H9 (cell line): ENCODE measurements at regions not wholly inside any gene's neighbourhood (a gene's known extent, or its start where the extent isn't known, plus 50 kb on each side); places are given as distances from the start of the nearest gene placed in this dataset.

Source experiments
- DNase-seq: peaks from one replicate; pipeline ENCODE4 v3.0.0-alpha.2; 2017
- H2AFZ ChIP-seq: one replicate; pipeline ENCODE4 v1.6.1; 2013; ENCODE audit warnings: mild to moderate bottlenecking, low read length, control low read depth, moderate library complexity
- H2AK5ac ChIP-seq: 2 replicates; pipeline ENCODE4 v1.6.1; 2013; ENCODE audit warnings: low read length, control low read depth, mixed read lengths; ENCODE audit not compliant: insufficient read length
- H2BK120ac ChIP-seq: one replicate; pipeline ENCODE4 v1.6.1; 2013; ENCODE audit warnings: low read depth, mild to moderate bottlenecking, low read length, control low read depth, inconsistent platforms; ENCODE audit not compliant: poor library complexity, severe bottlenecking
- H2BK12ac ChIP-seq: 2 replicates; pipeline ENCODE4 v1.6.1; 2013; ENCODE audit warnings: low read length, control low read depth, mixed read lengths, low read depth; ENCODE audit not compliant: insufficient read length
- H2BK15ac ChIP-seq: 2 replicates; pipeline ENCODE4 v1.6.1; 2013; ENCODE audit warnings: low read depth, low read length, control low read depth
- H2BK20ac ChIP-seq: one replicate; pipeline ENCODE4 v1.6.1; 2013; ENCODE audit warnings: low read depth, mild to moderate bottlenecking, low read length, control low read depth, inconsistent platforms; ENCODE audit not compliant: poor library complexity, severe bottlenecking
- H2BK5ac ChIP-seq: 2 replicates; pipeline ENCODE4 v1.6.1; 2013; ENCODE audit warnings: low read length, control low read depth, mixed read lengths; ENCODE audit not compliant: insufficient read length
- H3K14ac ChIP-seq: 2 replicates; pipeline ENCODE4 v1.6.1; 2013; ENCODE audit warnings: low read length, control low read depth; ENCODE audit not compliant: insufficient read depth
- H3K18ac ChIP-seq: 2 replicates; pipeline ENCODE4 v1.6.1; 2013; ENCODE audit warnings: low read depth, mild to moderate bottlenecking, mixed read lengths, low read length, control low read depth; ENCODE audit not compliant: insufficient read length
- H3K23ac ChIP-seq: 2 replicates; pipeline ENCODE4 v1.6.1; 2013; ENCODE audit warnings: low read length, control low read depth, mixed read lengths, low read depth; ENCODE audit not compliant: insufficient read length
- H3K23me2 ChIP-seq: 2 replicates; pipeline ENCODE4 v1.6.1; 2013; ENCODE audit warnings: low read depth, mild to moderate bottlenecking, mixed read lengths, low read length, control low read depth; ENCODE audit not compliant: insufficient read length, poor library complexity, severe bottlenecking
- H3K27ac ChIP-seq: 2 replicates; pipeline ENCODE4 v1.5.1; 2013; ENCODE audit warnings: low read length, control low read depth, mixed read lengths, low read depth; ENCODE audit not compliant: insufficient read length
- H3K27me3 ChIP-seq: 2 replicates; pipeline ENCODE4 v1.6.1; 2013; ENCODE audit warnings: low read length, control low read depth, inconsistent platforms; ENCODE audit not compliant: insufficient read depth
- H3K4ac ChIP-seq: 2 replicates; pipeline ENCODE4 v1.6.1; 2013; ENCODE audit warnings: low read depth, mild to moderate bottlenecking, control low read depth, inconsistent platforms, low read length, moderate library complexity
- H3K4me1 ChIP-seq: 2 replicates; pipeline ENCODE4 v1.6.1; 2013; ENCODE audit warnings: low read length, control low read depth, inconsistent platforms; ENCODE audit not compliant: insufficient read depth
- H3K4me2 ChIP-seq: 2 replicates; pipeline ENCODE4 v1.6.1; 2013; ENCODE audit warnings: low read length, control low read depth, mixed read lengths; ENCODE audit not compliant: insufficient read length, insufficient read depth
- H3K56ac ChIP-seq: 2 replicates; pipeline ENCODE4 v1.6.1; 2013; ENCODE audit warnings: low read depth, mild to moderate bottlenecking, mixed read lengths, low read length, control low read depth; ENCODE audit not compliant: insufficient read length
- H3K79me1 ChIP-seq: 2 replicates; pipeline ENCODE4 v1.6.1; 2013; ENCODE audit warnings: low read depth, mild to moderate bottlenecking, moderate library complexity, low read length, control low read depth, inconsistent platforms; ENCODE audit not compliant: insufficient read depth, poor library complexity, severe bottlenecking
- H3K79me2 ChIP-seq: 2 replicates; pipeline ENCODE4 v1.6.1; 2013; ENCODE audit warnings: low read length, control low read depth, inconsistent platforms; ENCODE audit not compliant: insufficient read depth
- H3K9ac ChIP-seq: 2 replicates; pipeline ENCODE4 v1.6.1; 2013; ENCODE audit warnings: low read length, control low read depth, mixed read lengths; ENCODE audit not compliant: insufficient read length; ENCODE audit errors: extremely low read depth
- H3K9me3 ChIP-seq: one replicate; pipeline ENCODE4 v1.6.1; 2013; ENCODE audit warnings: low read depth, low read length, inconsistent platforms; ENCODE audit not compliant: control insufficient read depth
- H3T11ph ChIP-seq: one replicate; pipeline ENCODE4 v1.6.1; 2013; ENCODE audit warnings: mild to moderate bottlenecking, low read length, control low read depth, inconsistent platforms
- H4K20me1 ChIP-seq: one replicate; pipeline ENCODE4 v1.6.1; 2013; ENCODE audit not compliant: control insufficient read depth, insufficient read length, insufficient read depth
- H4K5ac ChIP-seq: 2 replicates; pipeline ENCODE4 v1.6.1; 2013; ENCODE audit warnings: low read depth, mild to moderate bottlenecking, mixed read lengths, low read length, control low read depth; ENCODE audit not compliant: insufficient read length
- H4K8ac ChIP-seq: replicated peaks from 2 replicates; pipeline ENCODE4 v1.6.1; 2013; ENCODE audit warnings: low read length, control low read depth, mixed read lengths, low read depth; ENCODE audit not compliant: insufficient read length
- H4K91ac ChIP-seq: 2 replicates; pipeline ENCODE4 v1.6.1; 2013; ENCODE audit warnings: low read depth, mild to moderate bottlenecking, moderate library complexity, mixed read lengths, low read length, control low read depth; ENCODE audit not compliant: insufficient read length
- H3K27ac Mint-ChIP-seq, 3 experiments: 2 replicates in 2 of 3; 3 replicates in 1 of 3; pipeline ENCODE4 v1.8.0; 2020 to 2021; ENCODE audit warnings: mixed read lengths in 3 of 3, mild to moderate bottlenecking in 1 of 3, moderate library complexity in 1 of 3
- H3K27me3 Mint-ChIP-seq: 2 replicates; pipeline ENCODE4 v1.8.0; 2021; ENCODE audit warnings: low read depth, mild to moderate bottlenecking, moderate library complexity, mixed read lengths
- H3K36me3 Mint-ChIP-seq, 3 experiments: 2 replicates in 2 of 3; 3 replicates in 1 of 3; pipeline ENCODE4 v1.8.0; 2020 to 2021; ENCODE audit warnings: low read depth in 3 of 3, mixed read lengths in 3 of 3; ENCODE audit not compliant: insufficient read depth in 1 of 3
- H3K4me1 Mint-ChIP-seq, 2 experiments: 2 replicates each; pipeline ENCODE4 v1.8.0; 2020; ENCODE audit warnings: mixed read lengths in 2 of 2
- H3K4me3 Mint-ChIP-seq, 2 experiments: 2 replicates in 1 of 2; 3 replicates in 1 of 2; pipeline ENCODE4 v1.8.0; 2020 to 2021; ENCODE audit warnings: mild to moderate bottlenecking in 2 of 2, mixed read lengths in 2 of 2, moderate library complexity in 1 of 2
- H3K9me3 Mint-ChIP-seq, 2 experiments: 2 replicates in 1 of 2; 3 replicates in 1 of 2; pipeline ENCODE4 v1.8.0; 2020; ENCODE audit warnings: mild to moderate bottlenecking in 2 of 2, mixed read lengths in 2 of 2, moderate library complexity in 1 of 2
- CTCF ChIP-seq: fragments of 200-600 bp; sonication (generic); conservative IDR thresholded peaks from 3 replicates; pipeline ENCODE4 v1.8.0; 2021; ENCODE audit warnings: antibody characterized with exemption, mild to moderate bottlenecking
- WGBS: extraction: QIAGEN DNeasy Blood & Tissue Kit; methylation state at CpG from one replicate; pipeline ENCODE4 v1.1.7; 2013; ENCODE audit warnings: missing lambda C conversion rate, low lambda C conversion rate, mixed read lengths; ENCODE audit not compliant: insufficient read length; ENCODE audit errors: extremely low coverage; 5-methylcytosine and 5-hydroxymethylcytosine counted together

- Histone ChIP-seq H2BK20ac (no peak overlapping the region), H3K9me3 (no peaks in the 10 kb centered on the region), H2BK5ac (no peak overlapping the region), H2BK120ac (no peak overlapping the region), H4K8ac (no peak overlapping the region), H3K27me3 (no peaks in the 10 kb centered on the region), H4K91ac (no peak overlapping the region), H3K23me2 (no peaks in the 10 kb centered on the region), H3K23ac (no peak overlapping the region), H3K14ac (no peak overlapping the region), H3K18ac (no peak overlapping the region), H3K4ac (no peak overlapping the region), H2AFZ (no peak overlapping the region), H3K4me1 (no peaks in the 10 kb centered on the region; the same call in 1 of the 2 replicates), H2BK15ac (no peak overlapping the region), H2BK12ac (no peak overlapping the region), H3K9ac (no peak overlapping the region), H3K27ac (no peak overlapping the region), H4K20me1 (no peaks in the 10 kb centered on the region), H3T11ph (no peak overlapping the region), H3K4me2 (no peak overlapping the region), H3K79me1 (no peaks in the 10 kb centered on the region), H2AK5ac (no peak overlapping the region), H3K79me2 (no peaks in the 10 kb centered on the region), H3K56ac (no peak overlapping the region), H4K5ac (no peak overlapping the region)
- Mint-ChIP-seq H3K4me1 (peaks cover 4 to 5% of the 10 kb centered on the region in 2 experiments; a peak in 2 of 4 replicates), H3K4me3 (no peak overlapping the region), H3K9me3 (peaks cover 7 to 15% of the 10 kb centered on the region in 2 experiments; a peak in 3 of 5 replicates), H3K36me3 (peaks cover 0 to 13% (median 8%) of the 10 kb centered on the region in 3 experiments; a peak in 5 of 7 replicates), H3K27ac (no peak overlapping the region), H3K27me3 (no peaks in the 10 kb centered on the region)
- no peak for DNase-seq
- WGBS: no CpG with 5 or more reads among the region's 7 CpGs
- no peak for TF ChIP-seq CTCF
These were observed 122.0 kb upstream of the TMEM170B start for GRCh38 chr6:11415557-11415956.
